IPS-NIHi7 (cell line): ENCODE measurements at regions not wholly inside any gene's neighbourhood (a gene's known extent, or its start where the extent isn't known, plus 50 kb on each side); places are given as distances from the start of the nearest gene placed in this dataset.
"Not testable (repeated sequence)": the region's sequence is repeated elsewhere in the genome, so short reads cannot be mapped to it uniquely, and the experiment has no call there.

ENCODE experiments used
- DNase-seq: peaks from one replicate; pipeline ENCODE4 v3.0.0; 2012; ENCODE audit warnings: mixed read lengths; ENCODE audit errors: extremely low spot score

DNA sequence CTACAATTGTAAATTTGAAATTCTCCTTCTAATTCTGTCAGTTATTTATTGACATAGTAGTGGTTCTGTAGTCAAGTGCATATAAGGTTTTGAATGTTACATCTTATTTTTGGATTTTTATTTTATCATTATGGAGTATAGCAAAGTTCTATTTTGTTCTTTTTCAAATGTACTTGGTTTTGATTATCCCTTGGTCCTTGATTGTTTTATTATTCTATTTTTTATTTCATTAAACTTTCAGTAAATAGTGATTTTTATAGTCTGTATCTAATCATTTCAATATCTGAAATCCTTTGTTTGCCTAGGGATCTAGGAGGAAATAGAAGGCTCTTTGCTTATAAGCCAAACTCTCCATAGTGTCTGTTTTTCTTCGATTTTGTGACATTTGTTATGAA, 87.8 kb downstream of the HFE start:
- DNase-seq = no peak

DNA sequence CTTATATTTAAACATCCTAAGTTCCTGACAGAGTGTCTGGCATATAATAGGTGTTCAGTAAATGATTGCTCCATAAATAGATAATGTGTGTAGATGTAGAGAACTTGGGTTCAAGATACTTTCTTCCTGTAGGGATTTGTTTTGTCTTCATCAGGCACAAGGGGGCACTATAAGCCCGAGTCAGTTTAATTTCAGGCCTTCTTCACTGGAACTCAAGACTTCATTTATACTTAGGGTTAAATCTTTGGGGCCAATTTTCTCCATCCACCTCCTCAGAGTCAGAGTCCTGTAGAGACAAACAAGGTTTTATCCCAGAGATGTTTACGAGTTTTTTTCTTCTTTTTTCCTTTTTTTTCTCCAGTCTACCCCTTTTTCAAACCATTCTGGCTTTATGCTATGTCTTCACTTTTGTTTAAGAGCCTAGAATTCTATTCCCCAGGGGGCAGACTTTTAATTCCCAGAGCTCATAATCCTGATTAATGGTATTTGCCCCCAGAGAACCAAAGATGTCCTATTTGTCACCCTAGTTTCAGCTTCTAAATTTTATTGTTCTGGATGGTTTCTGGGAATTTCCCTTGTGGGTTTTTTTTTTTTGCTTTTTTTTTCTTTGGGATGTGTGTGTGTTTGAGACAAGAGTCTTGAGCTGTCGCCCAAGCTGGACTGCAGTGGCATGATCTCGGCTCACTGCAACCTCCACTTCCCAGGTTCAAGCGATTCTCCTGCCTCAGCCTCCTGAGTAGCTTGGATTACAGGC, 88.4 kb downstream of the HFE start:
- no peak for DNase-seq

DNA sequence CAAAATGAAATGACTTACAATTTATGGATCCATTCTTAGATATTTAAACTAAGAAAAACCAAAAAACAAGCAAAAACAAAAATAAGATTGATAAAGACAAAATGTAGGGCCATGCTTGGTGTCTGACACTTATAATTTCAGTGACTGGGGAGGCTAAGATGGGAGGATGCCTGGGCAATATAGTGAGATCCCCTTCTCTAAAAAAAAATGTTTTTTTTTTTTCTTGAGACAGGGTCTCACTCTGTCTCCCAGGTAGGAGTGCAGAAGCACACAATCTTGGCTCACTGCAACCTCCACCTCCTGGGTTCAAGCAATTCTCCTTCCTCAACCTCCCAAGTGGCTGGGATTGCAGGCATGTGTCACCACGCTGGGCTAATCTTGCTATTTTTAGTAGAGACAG, 92.4 kb downstream of the HFE start:
- no peak for DNase-seq

DNA sequence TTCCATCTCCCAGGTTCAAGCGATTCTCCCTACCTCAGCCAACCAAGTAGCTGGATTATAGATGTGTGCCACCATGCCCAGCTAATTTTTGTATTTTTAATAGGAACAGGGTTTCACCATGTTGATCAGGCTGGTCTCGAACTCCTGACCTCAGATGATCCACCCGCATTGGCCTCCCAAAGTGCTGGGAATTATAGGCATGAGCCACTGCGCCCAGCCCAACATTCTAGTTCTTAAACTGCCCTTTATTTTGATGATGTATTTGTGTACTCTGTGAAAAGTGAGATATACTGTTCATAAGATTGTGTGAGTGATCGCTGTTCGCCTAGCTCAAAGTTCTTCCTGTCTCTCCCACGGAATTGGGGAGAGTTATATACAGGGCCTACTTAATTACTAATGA, 93.1 kb downstream of the HFE start:
- no peak for DNase-seq

DNA sequence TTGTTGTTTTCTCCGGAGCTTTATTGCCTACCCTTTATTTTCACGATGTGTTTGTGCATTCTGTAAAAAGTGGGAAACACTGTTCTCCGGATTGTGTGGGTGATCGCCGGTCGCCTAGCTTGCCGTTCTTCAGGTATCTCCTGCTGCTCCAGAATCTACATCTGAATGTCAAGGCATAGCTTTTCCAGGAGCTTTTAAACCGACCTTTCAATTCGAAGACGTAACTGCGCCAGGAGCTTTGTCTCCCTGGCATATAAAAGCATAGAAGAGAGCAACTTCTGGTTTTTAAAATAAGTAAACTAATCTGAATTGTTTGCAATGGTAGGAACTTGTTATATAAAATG, 96.0 kb downstream of the HFE start:
- DNase-seq = no peak

DNA sequence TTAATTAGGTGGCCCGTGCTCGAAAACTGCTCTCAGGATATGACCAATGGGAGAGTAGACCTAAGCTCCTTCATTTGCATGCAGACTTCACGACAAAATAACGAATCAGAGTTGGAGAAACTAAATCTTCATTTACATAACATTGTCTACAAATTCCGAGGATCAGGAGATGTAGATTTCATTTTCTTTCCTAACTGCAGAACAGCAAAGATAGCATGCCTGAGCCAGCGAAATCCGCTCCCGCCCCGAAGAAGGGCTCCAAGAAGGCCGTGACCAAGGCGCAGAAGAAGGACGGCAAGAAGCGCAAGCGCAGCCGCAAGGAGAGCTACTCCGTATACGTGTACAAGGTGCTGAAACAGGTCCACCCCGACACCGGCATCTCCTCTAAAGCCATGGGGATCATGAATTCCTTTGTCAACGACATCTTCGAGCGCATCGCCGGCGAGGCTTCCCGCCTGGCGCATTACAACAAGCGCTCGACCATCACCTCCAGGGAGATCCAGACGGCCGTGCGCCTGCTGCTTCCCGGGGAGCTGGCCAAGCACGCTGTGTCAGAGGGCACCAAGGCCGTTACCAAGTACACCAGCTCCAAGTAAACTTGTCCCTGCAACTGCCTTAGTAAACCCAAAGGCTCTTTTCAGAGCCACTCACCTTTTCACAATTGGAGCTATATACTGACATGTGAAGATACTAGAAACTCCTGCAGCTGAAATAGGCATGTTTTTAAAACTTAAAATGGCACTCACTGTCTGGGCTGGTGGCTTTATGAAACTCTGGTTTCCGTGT, 96.5 kb downstream of the HFE start:
- DNase-seq = peak; percentile 52

DNA sequence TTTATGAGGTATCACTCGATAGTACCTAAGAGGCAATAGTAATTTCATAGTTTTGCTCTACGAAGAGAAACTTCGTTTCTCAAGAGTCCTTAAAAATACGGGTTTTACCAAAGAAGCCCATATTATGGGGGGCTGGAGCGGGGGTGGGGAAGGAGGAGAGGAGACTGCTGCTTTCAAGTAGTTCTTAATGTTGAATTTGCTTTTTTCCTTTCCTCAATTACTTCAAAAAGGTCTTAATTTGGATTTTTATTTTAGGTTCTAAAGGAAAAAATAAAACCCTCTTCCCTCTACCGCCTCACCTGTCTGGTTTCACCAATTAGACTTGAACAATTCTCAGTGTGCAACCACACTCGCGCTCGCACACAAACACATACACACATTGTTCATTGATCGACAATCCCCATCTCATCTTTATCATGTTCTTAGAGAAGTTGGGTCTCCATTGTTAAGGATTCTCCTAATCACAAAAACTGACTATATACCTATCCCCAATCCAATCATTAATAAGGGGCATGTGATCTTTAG, 97.2 kb downstream of the HFE start:
- DNase-seq = no peak

DNA sequence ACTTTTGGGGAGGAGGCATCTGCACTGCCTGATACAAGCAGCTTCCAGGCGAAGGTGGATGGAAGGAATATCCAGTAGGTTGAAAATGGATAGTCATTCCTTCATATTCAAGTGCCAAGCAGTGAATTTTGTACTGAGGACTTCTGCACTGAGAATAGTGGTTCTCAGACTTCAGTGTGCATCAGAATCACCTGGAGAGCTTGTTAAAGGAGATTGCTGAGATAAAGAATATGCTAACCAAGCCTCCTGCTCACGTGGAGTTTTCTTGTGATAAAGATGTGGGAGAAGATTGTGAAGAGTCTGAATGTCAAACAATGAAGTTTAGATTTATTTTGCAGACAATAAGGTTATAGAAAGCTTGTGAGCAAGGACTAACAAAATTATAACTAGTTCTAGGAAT, 97.8 kb downstream of the HFE start:
- DNase-seq = no peak

DNA sequence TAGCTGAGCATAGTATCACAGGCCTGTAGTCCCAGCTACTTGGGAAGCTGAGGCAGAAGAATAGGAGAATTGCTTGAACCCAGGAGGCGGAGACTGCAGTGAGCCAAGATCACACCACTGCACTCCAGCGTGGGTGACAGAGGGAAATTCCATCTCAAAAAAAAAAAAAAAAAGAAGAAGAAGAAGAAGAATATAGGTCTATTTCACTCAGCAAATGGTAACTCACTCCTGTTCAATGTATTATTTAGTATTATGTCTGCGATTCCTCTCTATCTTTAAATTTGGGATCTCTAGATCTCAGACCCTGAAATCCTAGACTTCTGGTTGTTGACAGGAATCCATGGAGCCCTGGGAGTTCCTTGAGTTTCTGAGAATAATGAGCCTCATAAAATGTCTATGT, 98.6 kb downstream of the HFE start:
- DNase-seq = no peak

DNA sequence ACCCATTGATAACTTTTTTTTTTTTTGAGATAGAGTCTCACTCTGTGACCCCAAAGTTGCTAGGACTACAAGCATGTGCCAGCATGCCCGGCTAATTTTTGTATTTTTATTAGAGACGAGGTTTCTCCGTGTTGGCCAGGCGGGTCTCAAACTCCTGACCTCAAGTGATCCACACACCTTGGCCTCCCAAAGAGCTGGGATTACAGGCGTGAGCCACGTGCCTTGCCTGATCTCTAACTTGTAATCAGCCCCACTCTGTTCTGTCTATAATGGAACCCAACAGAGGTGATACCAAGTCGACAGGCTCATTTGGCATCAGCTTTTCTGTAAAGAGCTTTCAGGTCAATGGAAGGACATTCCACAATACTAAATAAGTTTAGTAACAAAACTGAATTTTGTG, 99.4 kb downstream of the HFE start:
- no peak for DNase-seq

DNA sequence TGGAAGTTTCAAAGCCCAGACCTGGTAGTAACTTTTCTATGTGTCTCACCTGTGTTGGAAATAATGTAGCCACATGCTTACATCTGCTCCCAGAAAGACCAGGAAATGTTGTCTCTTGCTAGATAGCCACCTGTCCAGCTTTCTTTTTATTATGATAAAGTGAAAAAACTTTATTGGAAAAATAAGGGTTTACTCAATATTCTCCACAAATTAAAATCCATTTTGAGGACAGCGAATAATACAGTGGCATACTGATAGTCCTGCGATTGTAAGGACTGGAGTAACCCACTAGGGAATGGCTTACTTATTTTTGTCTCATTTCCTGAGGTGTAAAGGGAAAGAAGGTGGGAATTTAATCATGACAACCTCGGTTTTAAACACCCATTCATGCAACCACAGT, 100.1 kb downstream of the HFE start:
- no peak for DNase-seq

DNA sequence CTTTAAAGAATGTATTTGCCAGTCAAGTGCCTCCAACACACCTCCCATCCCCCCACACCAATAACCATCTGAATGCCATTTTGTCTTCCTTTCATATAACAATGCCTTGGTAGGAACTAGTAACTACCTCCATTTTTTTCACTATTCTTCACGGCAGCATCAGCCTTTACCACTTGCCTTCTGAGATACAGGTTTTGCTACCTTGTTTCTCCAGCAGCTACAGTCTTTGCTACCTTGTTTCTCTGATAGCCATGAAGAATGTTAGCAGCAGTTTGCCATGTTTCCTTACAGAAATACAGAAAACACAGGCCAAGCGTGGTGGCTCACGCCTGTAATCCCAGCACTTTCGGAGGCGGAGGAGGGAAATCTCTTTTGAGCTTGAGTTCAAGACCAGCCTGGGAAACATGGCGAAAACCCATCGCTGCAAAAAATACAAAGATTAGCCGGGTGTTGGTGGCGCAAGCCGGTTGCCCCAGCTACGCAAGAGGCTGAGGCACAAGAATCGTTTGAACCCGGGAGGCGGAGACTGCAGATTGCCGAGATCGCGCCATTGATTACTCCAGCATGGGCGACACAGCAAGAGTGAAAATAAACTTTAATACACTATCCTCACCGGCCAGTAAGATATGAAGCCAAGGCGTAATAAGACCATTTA, 100.9 kb downstream of the HFE start:
- no peak for DNase-seq

DNA sequence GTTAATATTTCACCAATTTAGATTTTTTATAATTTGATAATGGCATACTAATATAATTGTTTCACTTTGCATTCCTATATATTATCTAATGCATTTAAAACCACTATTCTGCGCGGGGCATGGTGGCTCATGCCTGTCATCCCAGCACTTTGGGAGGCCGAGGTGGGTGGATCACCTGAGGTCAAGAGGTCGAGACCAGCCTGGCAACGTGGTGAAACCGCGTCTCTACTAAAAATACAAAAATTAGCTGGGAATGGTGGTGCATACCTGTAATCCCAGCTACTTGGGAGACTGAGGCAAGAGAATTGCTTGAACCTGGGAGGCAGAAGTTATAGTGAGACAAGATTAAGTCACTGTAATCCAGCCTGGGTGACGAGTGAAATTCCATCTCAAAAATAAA, 104.3 kb downstream of the HFE start:
- not testable (repeated sequence) for DNase-seq

DNA sequence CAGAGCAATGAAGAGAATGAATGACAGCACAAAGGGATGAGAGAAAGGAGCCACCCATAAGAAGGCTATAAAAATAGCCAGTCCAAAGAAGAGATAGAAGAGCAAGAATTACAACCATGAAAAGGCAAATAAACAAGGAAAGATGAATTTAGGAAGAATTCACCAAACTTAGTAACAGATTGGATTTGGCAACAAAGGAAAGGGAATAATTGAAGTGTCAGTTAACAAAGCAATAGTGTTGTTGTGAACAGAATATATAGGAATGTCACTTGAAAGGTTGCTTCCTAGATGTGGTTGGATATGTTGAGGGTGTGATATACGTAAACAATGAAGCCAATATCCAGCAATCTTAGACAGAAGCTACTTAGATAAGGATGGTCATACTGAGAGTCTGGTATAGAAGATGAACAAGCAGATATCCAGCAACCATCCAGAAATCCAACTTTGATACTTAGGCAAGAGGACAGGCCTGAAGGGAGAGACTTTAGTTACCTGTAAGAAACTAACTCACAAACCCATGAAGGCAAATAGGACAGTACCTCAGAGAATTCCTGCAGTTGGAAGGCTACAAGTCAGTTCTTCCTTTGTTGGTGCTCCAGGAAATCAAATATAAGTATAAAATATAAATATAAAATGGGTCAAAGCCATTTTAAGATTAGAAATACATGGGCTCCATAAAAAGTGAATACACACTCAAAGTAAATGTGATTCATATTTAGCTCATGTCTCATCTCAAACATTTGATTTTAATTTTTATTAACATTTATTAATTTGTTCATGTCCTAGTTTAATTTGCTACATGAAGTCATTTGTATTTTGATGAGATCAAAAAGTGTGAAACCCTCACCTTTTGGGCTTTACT, 106.5 kb downstream of the HFE start:
- DNase-seq = no peak

DNA sequence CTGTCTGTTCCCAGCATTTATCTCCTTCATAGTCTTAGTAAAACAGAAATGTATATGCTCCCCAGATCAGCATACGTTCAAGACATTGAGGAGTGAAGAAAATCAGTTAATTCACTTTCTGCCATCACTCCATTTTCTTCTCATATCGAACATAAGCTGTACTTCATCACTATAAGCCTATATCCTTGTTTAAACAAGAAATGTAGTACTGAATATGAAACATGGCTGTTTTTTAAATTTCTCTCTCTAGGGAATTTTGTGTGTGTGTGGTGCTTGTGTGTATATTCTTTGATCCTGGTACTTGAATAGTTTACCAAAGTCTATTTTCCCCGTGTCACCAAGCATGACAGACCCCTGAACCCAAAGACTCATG, 107.1 kb downstream of the HFE start:
- DNase-seq = no peak

DNA sequence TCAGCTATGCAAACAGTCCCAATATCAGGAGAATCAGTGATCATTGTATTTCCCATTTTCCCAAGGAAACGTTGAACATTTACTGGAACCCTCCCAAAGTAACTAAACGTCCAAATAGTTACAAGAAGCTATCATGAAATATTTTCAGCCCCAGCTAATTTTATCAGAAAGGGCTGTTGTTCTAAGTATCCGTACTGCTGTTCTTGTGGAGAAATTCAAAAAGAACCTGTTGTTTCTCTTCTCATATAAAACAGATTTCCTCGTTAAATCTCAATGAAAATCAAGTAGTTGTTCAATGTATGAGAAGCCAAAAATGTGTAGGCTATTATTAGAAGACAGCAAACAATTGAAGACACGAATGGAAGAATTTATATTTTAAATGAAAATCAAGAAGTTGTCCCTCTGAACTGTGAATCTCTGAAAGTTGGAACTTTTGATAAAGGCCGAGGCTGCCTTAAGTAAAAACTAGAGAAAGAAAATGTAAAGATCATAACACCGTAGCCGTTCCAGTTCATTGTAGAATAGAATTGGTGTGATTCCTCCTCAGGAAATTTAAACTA, 107.7 kb downstream of the HFE start:
- DNase-seq = no peak

DNA sequence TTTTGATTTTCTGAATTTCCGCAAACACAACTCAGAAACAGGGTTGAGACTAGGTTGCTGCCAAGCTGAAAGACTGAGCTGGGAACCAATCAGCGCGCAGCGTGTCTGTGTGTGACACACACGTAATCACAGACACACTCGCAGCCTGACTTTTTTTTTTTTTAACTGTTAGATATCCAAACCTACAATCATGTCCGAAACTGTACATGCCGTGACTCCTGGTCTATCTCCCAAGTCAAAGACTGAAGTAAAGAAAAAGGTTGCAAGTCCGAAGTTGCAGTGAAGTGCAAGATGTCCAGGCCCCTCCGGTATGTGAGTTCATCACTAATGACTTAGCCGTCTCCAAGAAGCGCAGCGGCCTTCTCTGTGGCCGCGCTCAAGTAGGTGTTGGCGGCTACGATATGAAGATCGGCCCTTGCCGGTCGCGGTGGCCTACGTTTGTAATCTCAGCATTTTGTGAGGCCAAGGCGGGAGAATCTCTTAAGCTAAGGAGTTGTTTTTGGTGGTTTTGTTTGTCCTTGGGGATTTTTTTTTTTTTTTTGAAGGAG, 108.2 kb downstream of the HFE start:
- peak; percentile 33 for DNase-seq

DNA sequence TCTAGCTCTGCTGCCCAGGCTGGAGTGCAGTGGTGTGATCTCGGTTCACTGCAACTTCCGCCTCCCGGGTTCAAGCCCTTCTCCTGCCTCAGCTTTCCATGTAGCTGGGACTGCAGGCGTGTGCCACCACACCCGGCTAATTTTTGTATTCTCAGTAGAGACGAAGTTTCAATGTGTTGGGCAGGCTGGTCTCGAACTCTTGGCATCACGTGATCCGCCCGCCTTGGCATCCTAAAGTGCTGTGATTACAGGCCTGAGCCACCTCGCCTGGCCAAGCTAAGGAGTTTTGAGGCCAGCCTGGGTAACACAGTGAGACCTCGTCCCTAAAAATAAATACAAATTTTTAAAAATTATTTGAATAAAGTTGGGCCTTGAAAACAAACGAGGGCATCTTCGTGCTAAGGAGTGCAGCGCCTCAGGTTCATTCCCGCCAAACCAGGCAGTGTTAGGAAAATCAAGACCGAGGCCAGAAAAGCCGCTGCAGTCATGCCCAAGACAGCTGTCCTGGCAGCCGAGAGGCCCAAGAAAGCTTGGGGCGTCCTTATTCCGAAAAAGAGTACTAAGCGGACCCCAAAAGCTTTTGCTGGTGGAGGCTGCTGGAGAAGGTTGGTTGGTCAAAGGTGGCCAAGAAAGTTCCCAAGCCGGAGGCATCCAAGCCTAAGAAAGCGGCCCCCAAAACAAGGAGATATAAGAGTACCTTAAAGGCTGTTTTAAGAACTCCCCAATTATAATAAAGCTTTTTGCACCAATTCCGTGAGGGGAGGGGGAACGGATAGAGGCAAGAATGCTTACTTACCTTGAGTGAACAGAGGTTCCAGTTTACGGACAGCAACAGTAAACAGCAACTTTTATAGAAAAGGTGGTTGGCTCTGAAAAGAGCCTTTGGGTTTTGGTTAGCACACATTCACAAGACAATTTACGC, 109.0 kb downstream of the HFE start:
- DNase-seq = no peak

DNA sequence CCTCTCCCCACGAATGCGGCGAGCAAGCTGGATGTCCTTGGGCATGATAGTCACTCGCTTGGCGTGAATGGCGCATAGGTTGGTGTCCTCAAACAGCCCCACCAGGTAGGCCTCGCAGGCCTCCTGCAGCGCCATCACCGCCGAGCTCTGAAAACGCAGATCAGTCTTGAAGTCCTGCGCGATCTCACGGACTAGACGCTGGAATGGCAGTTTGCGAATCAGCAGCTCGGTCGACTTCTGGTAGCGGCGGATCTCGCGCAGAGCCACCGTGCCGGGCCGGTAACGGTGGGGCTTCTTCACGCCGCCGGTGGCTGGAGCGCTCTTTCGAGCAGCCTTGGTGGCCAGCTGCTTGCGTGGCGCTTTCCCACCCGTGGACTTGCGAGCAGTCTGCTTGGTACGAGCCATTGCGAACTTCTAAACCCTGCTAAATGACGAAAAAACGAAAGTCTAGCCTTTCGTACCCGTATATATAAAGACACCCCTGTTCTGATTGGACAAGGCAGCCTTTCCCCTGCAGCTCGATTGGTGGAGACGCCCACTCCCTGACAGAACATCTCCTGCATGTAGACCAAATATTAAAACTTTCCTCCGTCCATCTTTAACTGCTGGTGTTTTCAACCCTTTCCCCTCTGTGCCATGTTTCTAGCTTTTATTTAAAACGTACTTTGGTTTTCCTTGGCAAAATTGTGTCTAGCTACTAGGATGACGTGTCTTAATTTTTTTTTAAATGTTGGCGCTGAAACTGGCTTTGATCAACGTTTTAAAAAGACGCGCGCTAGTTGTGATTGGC, 109.8 kb downstream of the HFE start:
- DNase-seq = peak; percentile 63

DNA sequence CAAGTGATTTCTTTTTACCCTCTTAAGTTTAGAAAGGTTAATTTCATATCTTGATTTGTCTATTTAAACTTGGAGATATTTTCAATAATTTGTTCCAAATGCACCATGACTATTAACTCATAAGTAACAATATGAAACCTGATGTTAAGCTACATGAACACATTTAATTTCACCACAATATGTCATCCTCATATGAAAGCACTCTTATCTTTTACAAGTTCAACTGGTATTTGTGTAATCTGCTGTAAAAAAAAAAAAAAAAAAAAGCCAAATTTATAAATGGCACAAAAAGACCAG, 110.4 kb downstream of the HFE start:
- no peak for DNase-seq
